Fibroblast of pulmonary artery (primary cell): ENCODE measurements at regions not wholly inside any gene's neighbourhood (a gene's known extent, or its start where the extent isn't known, plus 50 kb on each side); places are given as distances from the start of the nearest gene placed in this dataset.

Experiments used
- DNase-seq: peaks from one replicate; pipeline ENCODE4 v3.0.0-alpha.2; 2010; ENCODE audit warnings: low read depth
- H3K4me3 ChIP-seq: replicated peaks from 2 replicates; pipeline ENCODE4 v1.5.1; 2011; ENCODE audit warnings: low read depth, mild to moderate bottlenecking, control low read depth, low read length, moderate library complexity
- TF ChIP-seq, protein P1 (sequence below): IDR thresholded peaks from 2 replicates; pipeline ENCODE4 v1.5.1; 2011; ENCODE audit warnings: mild to moderate bottlenecking, control low read depth, low read length, inconsistent platforms; ENCODE audit errors: missing control alignments

DNA sequence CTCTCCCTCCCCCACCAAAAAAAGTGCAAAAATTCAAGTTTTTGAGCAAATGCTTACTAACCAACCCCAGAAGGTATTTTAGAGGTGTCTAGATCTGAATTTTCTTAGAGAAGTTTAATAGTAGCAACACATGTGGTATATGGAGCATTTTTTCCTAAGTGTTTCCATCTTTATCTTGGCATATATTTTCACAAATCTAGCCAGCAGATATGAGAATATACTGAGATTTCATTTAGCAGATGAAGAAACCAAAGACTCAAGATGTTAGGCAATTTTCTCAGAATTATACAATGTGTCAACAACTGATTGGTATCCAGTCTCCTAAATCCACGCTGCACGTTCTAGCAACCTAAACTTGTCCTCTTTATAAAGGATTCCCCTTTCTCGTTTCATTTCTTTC, 245.5 kb upstream of the CXXC4 start:
- no peak overlapping the region for H3K4me3 ChIP-seq
- no peak for DNase-seq
- TF ChIP-seq, protein P1, sequence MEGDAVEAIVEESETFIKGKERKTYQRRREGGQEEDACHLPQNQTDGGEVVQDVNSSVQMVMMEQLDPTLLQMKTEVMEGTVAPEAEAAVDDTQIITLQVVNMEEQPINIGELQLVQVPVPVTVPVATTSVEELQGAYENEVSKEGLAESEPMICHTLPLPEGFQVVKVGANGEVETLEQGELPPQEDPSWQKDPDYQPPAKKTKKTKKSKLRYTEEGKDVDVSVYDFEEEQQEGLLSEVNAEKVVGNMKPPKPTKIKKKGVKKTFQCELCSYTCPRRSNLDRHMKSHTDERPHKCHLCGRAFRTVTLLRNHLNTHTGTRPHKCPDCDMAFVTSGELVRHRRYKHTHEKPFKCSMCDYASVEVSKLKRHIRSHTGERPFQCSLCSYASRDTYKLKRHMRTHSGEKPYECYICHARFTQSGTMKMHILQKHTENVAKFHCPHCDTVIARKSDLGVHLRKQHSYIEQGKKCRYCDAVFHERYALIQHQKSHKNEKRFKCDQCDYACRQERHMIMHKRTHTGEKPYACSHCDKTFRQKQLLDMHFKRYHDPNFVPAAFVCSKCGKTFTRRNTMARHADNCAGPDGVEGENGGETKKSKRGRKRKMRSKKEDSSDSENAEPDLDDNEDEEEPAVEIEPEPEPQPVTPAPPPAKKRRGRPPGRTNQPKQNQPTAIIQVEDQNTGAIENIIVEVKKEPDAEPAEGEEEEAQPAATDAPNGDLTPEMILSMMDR = no peak

DNA sequence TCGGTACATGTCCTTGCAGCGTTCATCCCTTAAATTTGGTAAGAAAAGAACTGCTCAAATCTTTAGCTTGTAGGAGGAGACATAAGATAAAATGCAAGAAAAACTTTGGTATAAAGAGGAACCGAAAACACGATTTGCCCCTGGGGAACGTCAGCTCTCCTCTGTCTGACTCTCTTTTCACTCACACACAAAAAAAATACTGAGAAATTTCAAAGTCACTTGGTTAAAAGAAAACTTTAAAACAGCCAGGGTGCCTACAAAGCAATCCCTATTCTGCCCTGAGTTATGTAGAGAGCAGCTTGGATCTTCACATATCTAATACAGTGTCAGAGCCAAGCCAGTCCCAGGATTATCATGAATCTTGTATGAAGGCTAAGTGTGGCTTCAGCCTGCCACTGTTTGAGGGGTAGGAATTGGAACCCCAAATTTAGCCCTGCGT, 248.5 kb upstream of the CXXC4 start:
- no peak for DNase-seq
- no peak overlapping the region for H3K4me3 ChIP-seq
- TF ChIP-seq, protein P1 = no peak

DNA sequence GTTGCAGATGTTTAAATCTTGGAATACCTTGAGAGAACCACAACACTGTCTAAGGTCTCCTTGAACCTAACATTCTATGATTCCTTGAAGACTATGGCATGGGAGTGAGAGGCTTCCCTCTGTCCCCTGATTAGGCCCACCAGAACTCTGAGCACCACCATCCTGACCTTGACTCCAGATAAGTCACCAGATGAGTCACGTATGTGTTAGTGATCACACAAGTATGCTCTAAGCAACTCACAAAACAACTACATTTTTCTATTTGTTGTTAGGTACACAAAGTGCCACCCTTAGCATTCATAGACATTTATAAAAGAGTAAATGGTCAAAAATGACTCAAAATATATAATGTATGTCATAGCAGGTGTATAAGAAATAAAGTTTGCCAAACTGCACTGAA, 252.9 kb upstream of the CXXC4 start:
- H3K4me3 ChIP-seq = no peak overlapping the region
- TF ChIP-seq, protein P1 = no peak
- DNase-seq = no peak

DNA sequence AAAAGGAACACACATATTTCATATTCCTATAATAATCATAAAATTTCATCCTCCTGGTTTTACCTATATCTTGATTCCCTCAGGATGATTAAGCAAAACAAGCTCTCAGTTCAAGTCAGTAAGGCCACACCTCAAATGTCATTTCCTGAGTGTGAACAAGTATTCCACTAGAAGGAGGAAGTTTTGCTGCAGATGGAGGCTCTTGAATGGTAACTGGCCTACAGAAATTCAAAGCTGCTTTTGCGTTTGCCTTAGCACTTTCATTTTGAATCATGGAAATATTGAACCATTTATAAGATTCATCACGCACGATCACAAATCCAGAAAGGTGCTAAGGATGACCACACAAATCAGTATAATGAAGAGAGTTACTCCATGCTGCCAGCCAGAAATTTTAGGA, 254.4 kb upstream of the CXXC4 start:
- no peak overlapping the region for H3K4me3 ChIP-seq
- TF ChIP-seq, protein P1 = no peak
- DNase-seq = no peak

DNA sequence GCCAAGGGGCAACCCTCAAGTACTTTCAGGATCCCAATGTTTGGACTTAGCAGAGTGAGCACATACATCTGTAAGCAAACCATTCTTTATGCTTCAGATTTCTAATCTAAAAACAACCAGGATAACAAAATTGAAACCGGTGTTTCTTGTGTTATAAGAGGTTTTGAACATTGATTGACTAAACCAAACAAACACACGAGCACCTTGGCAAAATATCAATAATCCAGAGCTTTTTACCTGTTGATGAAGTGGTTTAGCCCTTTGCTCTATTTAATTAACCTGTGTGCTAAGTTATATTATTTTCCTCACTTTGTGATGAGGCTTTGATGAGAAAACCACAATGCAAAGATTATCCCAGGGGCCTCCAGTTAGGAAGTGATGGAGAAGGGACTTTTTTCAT, 255.3 kb upstream of the CXXC4 start:
- no peak for DNase-seq
- TF ChIP-seq, protein P1 = no peak
- no peak overlapping the region for H3K4me3 ChIP-seq

DNA sequence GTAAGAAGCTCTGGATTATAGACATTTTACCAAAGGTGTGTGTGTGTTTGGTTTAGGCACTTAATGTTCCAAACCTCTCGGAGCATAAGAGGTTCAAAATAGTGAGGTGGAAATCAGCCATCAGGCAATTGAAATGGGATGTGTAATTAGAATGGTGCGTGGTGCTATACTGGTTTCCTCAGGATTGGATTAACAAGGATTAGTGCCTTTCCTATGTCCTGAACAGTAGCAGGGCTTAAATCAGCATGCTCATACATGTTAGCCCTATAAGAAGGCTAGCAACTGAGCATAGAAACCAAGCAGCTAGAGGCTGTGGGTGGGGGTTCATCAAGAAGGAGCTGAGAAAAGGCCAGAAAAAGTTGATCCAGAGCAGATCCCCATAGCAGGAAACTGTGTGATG, 256.8 kb upstream of the CXXC4 start:
- no peak for DNase-seq
- no peak overlapping the region for H3K4me3 ChIP-seq
- TF ChIP-seq, protein P1 = no peak

DNA sequence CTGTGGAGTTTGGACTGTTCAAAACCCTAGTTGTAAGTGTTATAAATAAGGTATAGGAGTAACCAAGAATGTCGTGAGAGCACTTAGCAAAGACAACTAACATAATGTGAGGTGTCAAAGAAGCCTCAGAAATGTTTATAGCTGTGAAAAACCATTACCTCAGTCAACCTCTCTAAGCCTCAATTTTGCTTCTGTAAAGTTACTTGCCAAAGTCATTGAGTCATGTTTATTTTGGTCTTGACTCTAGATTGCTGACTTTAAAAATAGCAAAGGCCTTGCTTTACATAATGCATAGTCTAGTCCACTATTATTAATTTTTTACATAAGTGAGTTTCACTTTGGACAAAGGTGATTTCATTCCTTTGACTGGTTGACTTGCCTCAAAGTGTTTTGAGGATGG, 257.6 kb upstream of the CXXC4 start:
- H3K4me3 ChIP-seq = no peak overlapping the region
- TF ChIP-seq, protein P1 = no peak
- no peak for DNase-seq
